HG02588 (cell line): ENCODE measurements at regions not wholly inside any gene's neighbourhood (a gene's known extent, or its start where the extent isn't known, plus 50 kb on each side); places are given as distances from the start of the nearest gene placed in this dataset.

Source experiments
- ATAC-seq: cut with Tn5 transposase; IDR thresholded peaks from one replicate; pipeline ENCODE4 v1.9.1; 2021; ENCODE audit warnings: mild to moderate bottlenecking, moderate library complexity; ENCODE audit not compliant: unreplicated experiment

- no peak for ATAC-seq
These were observed 297.7 kb downstream of the CSNK1G3 start for GRCh38 chr5:123809594-123810221.

GRCh38 chr5:123808461-123809380, 296.7 kb downstream of the CSNK1G3 start:
- ATAC-seq: no peak

GRCh38 chr5:123807177-123807945, 295.4 kb downstream of the CSNK1G3 start:
- no peak for ATAC-seq

GRCh38 chr5:123806644-123807043, 294.7 kb downstream of the CSNK1G3 start:
- no peak for ATAC-seq

- no peak for ATAC-seq
These were observed 293.3 kb downstream of the CSNK1G3 start for GRCh38 chr5:123805300-123805699.

GRCh38 chr5:123803359-123803758, 291.4 kb downstream of the CSNK1G3 start:
- ATAC-seq: no peak

- no peak for ATAC-seq
These were observed 290.4 kb downstream of the CSNK1G3 start for GRCh38 chr5:123802298-123802951.

- no peak for ATAC-seq
These were observed 288.7 kb downstream of the CSNK1G3 start for GRCh38 chr5:123800640-123801039.

- no peak for ATAC-seq
These were observed 283.7 kb downstream of the CSNK1G3 start for GRCh38 chr5:123795688-123796087.

GRCh38 chr5:123790226-123790625, 278.2 kb downstream of the CSNK1G3 start:
- no peak for ATAC-seq

GRCh38 chr5:123787635-123788034, 275.7 kb downstream of the CSNK1G3 start:
- no peak for ATAC-seq

GRCh38 chr5:123787136-123787535, 275.2 kb downstream of the CSNK1G3 start:
- ATAC-seq: no peak

GRCh38 chr5:123786411-123786810, 274.4 kb downstream of the CSNK1G3 start:
- no peak for ATAC-seq

GRCh38 chr5:123785162-123786071, 273.4 kb downstream of the CSNK1G3 start:
- no peak for ATAC-seq

GRCh38 chr5:123783421-123783820, 271.4 kb downstream of the CSNK1G3 start:
- no peak for ATAC-seq

- no peak for ATAC-seq
These were observed 266.7 kb downstream of the CSNK1G3 start for GRCh38 chr5:123778641-123779040.

GRCh38 chr5:123776761-123777160, 264.8 kb downstream of the CSNK1G3 start:
- ATAC-seq: no peak

GRCh38 chr5:123771715-123772114, 259.7 kb downstream of the CSNK1G3 start:
- ATAC-seq: no peak

GRCh38 chr5:123763201-123763600, 251.2 kb downstream of the CSNK1G3 start:
- ATAC-seq: no peak

GRCh38 chr5:123756816-123757215, 244.8 kb downstream of the CSNK1G3 start:
- no peak for ATAC-seq
